CD14-positive monocyte (primary cell): ENCODE measurements at regions not wholly inside any gene's neighbourhood (a gene's known extent, or its start where the extent isn't known, plus 50 kb on each side); places are given as distances from the start of the nearest gene placed in this dataset.

Experiments used
- DNase-seq, 3 donors: peaks; one replicate each; pipeline ENCODE4 v3.0.0-alpha.2; 2011 to 2022
- H2AFZ ChIP-seq: 2 replicates; pipeline ENCODE4 v1.6.0; 2012; ENCODE audit warnings: mild to moderate bottlenecking, low read depth, low read length, inconsistent platforms; ENCODE audit not compliant: insufficient read depth, poor library complexity, severe bottlenecking
- H3K27ac ChIP-seq, 2 donors: 1 replicate in 1 of 2; 2 replicates in 1 of 2; pipeline ENCODE4 v1.5.1; 2012 to 2013; ENCODE audit warnings: low read length in 2 of 2, control low read depth in 1 of 2, inconsistent platforms in 1 of 2, low read depth in 1 of 2, mild to moderate bottlenecking in 1 of 2
- H3K27me3 ChIP-seq, 2 donors: one replicate each; pipeline versions ENCODE4 v1.6.0 to v1.6.1; 2011 to 2013; ENCODE audit warnings: low read length in 2 of 2; ENCODE audit not compliant: control insufficient read depth in 2 of 2, insufficient read depth in 2 of 2
- H3K36me3 ChIP-seq, 2 donors: replicated peaks in 1 of 2; 1 replicate in 1 of 2; 2 replicates in 1 of 2; pipeline versions ENCODE4 v1.5.1 to v1.6.1; 2012 to 2013; ENCODE audit warnings: low read length in 2 of 2, control low read depth in 1 of 2, inconsistent platforms in 1 of 2, mild to moderate bottlenecking in 1 of 2; ENCODE audit not compliant: insufficient read depth in 2 of 2, control insufficient read depth in 1 of 2
- H3K4me1 ChIP-seq, 2 donors: 1 replicate in 1 of 2; 2 replicates in 1 of 2; pipeline versions ENCODE4 v1.5.1 to v1.6.1; 2012 to 2013; ENCODE audit warnings: low read length in 2 of 2, control low read depth in 1 of 2, inconsistent platforms in 1 of 2, mild to moderate bottlenecking in 1 of 2, moderate library complexity in 1 of 2; ENCODE audit not compliant: insufficient read depth in 2 of 2, control insufficient read depth in 1 of 2
- H3K4me2 ChIP-seq: replicated peaks from 2 replicates; pipeline ENCODE3; 2012; ENCODE audit warnings: low read length, moderate library complexity, mild to moderate bottlenecking; ENCODE audit not compliant: poor library complexity, severe bottlenecking; ENCODE audit errors: extremely low read depth
- H3K4me3 ChIP-seq, 3 experiments: fragments of 200-600 bp in 1 of 3; sonication (generic) in 1 of 3; replicated peaks in 1 of 3; 1 replicate in 2 of 3; 2 replicates in 1 of 3; pipeline ENCODE4 v1.5.1; 2011 to 2013; ENCODE audit warnings: low read length in 3 of 3, mild to moderate bottlenecking in 3 of 3, control low read depth in 2 of 3, low read depth in 2 of 3, inconsistent platforms in 1 of 3, moderate library complexity in 1 of 3
- H3K79me2 ChIP-seq: 2 replicates; pipeline ENCODE4 v1.6.0; 2012; ENCODE audit warnings: mild to moderate bottlenecking, control low read depth, inconsistent platforms, low read length, moderate library complexity; ENCODE audit not compliant: insufficient read depth
- H3K9ac ChIP-seq: 2 replicates; pipeline ENCODE4 v1.6.0; 2017; ENCODE audit warnings: low read length, mild to moderate bottlenecking; ENCODE audit not compliant: insufficient read depth, poor library complexity, severe bottlenecking
- H3K9me3 ChIP-seq, 2 donors: replicated peaks in 1 of 2; 1 replicate in 1 of 2; 2 replicates in 1 of 2; pipeline versions ENCODE4 v1.5.1 to v1.6.1; 2012 to 2013; ENCODE audit warnings: low read length in 2 of 2, control low read depth in 1 of 2; ENCODE audit not compliant: control insufficient read depth in 1 of 2, insufficient read depth in 1 of 2
- H4K20me1 ChIP-seq: 2 replicates; pipeline ENCODE4 v1.6.0; 2012; ENCODE audit warnings: mild to moderate bottlenecking, low read length, control low read depth, moderate library complexity; ENCODE audit not compliant: insufficient read depth
- H3K27ac Mint-ChIP-seq, 7 donors: one replicate each; pipeline ENCODE4 v1.8.0; 2020; ENCODE audit warnings: mild to moderate bottlenecking in 7 of 7, mixed read lengths in 7 of 7, moderate library complexity in 6 of 7, inconsistent platforms in 2 of 7
- H3K27me3 Mint-ChIP-seq, 3 donors: one replicate each; pipeline ENCODE4 v1.8.0; 2021 to 2022; ENCODE audit warnings: low read depth in 3 of 3, mild to moderate bottlenecking in 3 of 3, mixed read lengths in 3 of 3, moderate library complexity in 3 of 3, inconsistent platforms in 1 of 3
- H3K36me3 Mint-ChIP-seq, 2 donors: one replicate each; pipeline ENCODE4 v1.8.0; 2020; ENCODE audit warnings: mixed read lengths in 2 of 2, inconsistent platforms in 1 of 2, mild to moderate bottlenecking in 1 of 2
- H3K4me1 Mint-ChIP-seq: one replicate; pipeline ENCODE4 v1.8.0; 2020; ENCODE audit warnings: mild to moderate bottlenecking, mixed read lengths
- H3K4me3 Mint-ChIP-seq, 2 donors: one replicate each; pipeline ENCODE4 v1.8.0; 2020; ENCODE audit warnings: mild to moderate bottlenecking in 2 of 2, mixed read lengths in 2 of 2, moderate library complexity in 1 of 2
- H3K9me3 Mint-ChIP-seq, 7 donors: one replicate each; pipeline ENCODE4 v1.8.0; 2020 to 2022; ENCODE audit warnings: mixed read lengths in 7 of 7, mild to moderate bottlenecking in 6 of 7, moderate library complexity in 6 of 7, inconsistent platforms in 2 of 7
- CTCF ChIP-seq: fragments of 200-600 bp; IDR thresholded peaks from one replicate; pipeline ENCODE4 v1.8.0; 2022; ENCODE audit warnings: antibody characterized with exemption, mild to moderate bottlenecking
- WGBS: methylation state at CpG from one replicate; pipeline ENCODE4 v1.1.5; 2013; ENCODE audit warnings: missing lambda C conversion rate; ENCODE audit not compliant: insufficient coverage; 5-methylcytosine and 5-hydroxymethylcytosine counted together
- intact Hi-C, 2 donors: fragments of 100-400 bp; cut with micrococcal nuclease; formaldehyde crosslinking; loops; one replicate each; pipeline versions ENCODE4 v1.15.0 to v1.15.1; 2023

DNA sequence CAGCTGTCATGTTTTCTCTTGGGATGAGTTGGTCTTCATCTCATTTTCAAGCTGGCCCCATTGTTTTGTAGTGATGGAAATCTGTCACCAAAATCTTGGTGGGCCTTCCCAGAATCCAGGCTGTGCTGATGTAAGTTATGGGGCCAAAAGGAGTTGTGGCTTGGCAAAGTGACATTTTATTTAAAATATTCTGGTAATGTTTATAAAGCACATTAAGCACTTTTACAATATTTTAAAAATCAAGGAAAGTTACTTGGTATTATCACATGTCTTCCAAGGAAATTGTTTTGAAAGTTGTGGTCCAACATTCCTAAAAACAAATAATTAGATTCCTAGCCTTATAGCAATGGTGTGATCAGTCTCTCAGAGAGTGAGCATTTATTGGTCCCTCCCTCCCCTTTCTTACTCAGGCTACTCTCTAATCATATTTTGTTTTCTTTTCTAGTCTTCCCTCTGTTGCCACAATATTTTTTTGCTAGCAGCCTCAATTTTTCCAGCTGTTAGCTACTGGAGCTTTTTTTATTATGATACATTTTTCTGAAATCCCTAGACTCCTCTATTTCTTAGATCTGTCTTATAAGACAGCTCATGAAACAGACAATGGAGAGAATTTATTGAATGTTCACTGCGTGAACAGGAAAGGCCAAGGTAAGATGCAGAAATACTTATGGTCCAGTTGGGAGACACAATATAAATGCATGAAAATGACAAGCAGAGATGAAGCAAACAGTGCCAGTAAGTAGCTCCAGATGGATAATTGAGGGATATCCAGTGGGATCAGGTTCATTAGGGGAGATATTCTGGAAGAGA is 408.1 kb upstream of the ZNF608 start:
- Histone ChIP-seq H3K4me2 (no peak overlapping the region), H3K4me3 (no peak overlapping the region), H3K27me3 (no peaks in the 10 kb centered on the region), H3K36me3 (no peaks in the 10 kb centered on the region), H3K4me1 (no peaks in the 10 kb centered on the region), H3K9ac (no peak overlapping the region), H3K27ac (no peak overlapping the region), H3K79me2 (no peaks in the 10 kb centered on the region), H4K20me1 (no peaks in the 10 kb centered on the region), H2AFZ (no peak overlapping the region), H3K9me3 (no peaks in the 10 kb centered on the region)
- peaks cover 3% of the 10 kb centered on the region for H3K4me1 Mint-ChIP-seq
- no peak for TF ChIP-seq CTCF
- no peaks in the 10 kb centered on the region for H3K36me3 Mint-ChIP-seq
- no peak overlapping the region for H3K4me3 Mint-ChIP-seq
- intact Hi-C loops: no loop called here
- H3K9me3 Mint-ChIP-seq: peaks cover 0 to 10% (median 2%) of the 10 kb centered on the region in 7 donors
- H3K27me3 Mint-ChIP-seq: peaks cover 1 to 2% (median 2%) of the 10 kb centered on the region in 3 donors
- 0% methylated on average over 1 of the region's 1 CpG for WGBS
- H3K27ac Mint-ChIP-seq: no peak overlapping the region
- DNase-seq: no peak

GRCh38 chr5:125160787-125161502 is 414.5 kb upstream of the ZNF608 start:
- H3K27me3 ChIP-seq: no peaks in the 10 kb centered on the region
- no peak overlapping the region for H3K9ac ChIP-seq
- peaks cover 0 to 3% (median 0%) of the 10 kb centered on the region in 3 donors for H3K27me3 Mint-ChIP-seq
- no peak overlapping the region for H2AFZ ChIP-seq
- no peaks in the 10 kb centered on the region for H3K4me1 Mint-ChIP-seq
- H3K27ac ChIP-seq: no peak overlapping the region
- peaks cover 0 to 12% of the 10 kb centered on the region in 2 donors for H3K9me3 ChIP-seq
- no peak overlapping the region for H3K4me2 ChIP-seq
- no peak overlapping the region for H3K27ac Mint-ChIP-seq
- peaks cover 4 to 37% (median 26%) of the 10 kb centered on the region in 7 donors for H3K9me3 Mint-ChIP-seq
- intact Hi-C loops: no loop called here
- no peak for TF ChIP-seq CTCF
- no peaks in the 10 kb centered on the region for H3K79me2 ChIP-seq
- no peaks in the 10 kb centered on the region for H3K4me1 ChIP-seq
- H4K20me1 ChIP-seq: no peaks in the 10 kb centered on the region
- no peaks in the 10 kb centered on the region for H3K36me3 Mint-ChIP-seq
- no peak overlapping the region for H3K4me3 Mint-ChIP-seq
- H3K4me3 ChIP-seq: no peak overlapping the region
- WGBS: 94% methylated on average over 6 of the region's 10 CpGs
- DNase-seq: no peak
- no peaks in the 10 kb centered on the region for H3K36me3 ChIP-seq
